Smooth muscle cell (in vitro differentiated cells): ENCODE measurements at regions not wholly inside any gene's neighbourhood (a gene's known extent, or its start where the extent isn't known, plus 50 kb on each side); places are given as distances from the start of the nearest gene placed in this dataset.

Experiments
- DNase-seq: peaks from one replicate; lab custom pipeline; 2025; ENCODE audit not compliant: unreplicated experiment; lab: John Stamatoyannopoulos, UW
- H2AFZ ChIP-seq: fragments of 200-600 bp; sonication (generic); 2 replicates; pipeline ENCODE4 v1.6.0; 2016; ENCODE audit warnings: antibody characterized with exemption, low read depth, mild to moderate bottlenecking
- H3F3A ChIP-seq: fragments of 200-600 bp; sonication (generic); 2 replicates; pipeline ENCODE4 v1.6.0; 2017; ENCODE audit warnings: antibody characterized with exemption, low read depth
- H3K27ac ChIP-seq: fragments of 200-600 bp; sonication (generic); 2 replicates; pipeline ENCODE4 v1.5.1; 2016; ENCODE audit warnings: low read depth, mild to moderate bottlenecking
- H3K27me3 ChIP-seq: fragments of 200-600 bp; sonication (generic); 2 replicates; pipeline ENCODE4 v1.6.1; 2016; ENCODE audit warnings: low read depth, mild to moderate bottlenecking
- H3K36me3 ChIP-seq: fragments of 200-600 bp; sonication (generic); 2 replicates; pipeline ENCODE4 v1.5.1; 2016; ENCODE audit warnings: low read depth
- H3K4me1 ChIP-seq: fragments of 200-600 bp; sonication (generic); 2 replicates; pipeline ENCODE4 v1.5.1; 2016; ENCODE audit warnings: low read depth
- H3K4me2 ChIP-seq: fragments of 200-600 bp; sonication (generic); 2 replicates; pipeline ENCODE4 v1.6.0; 2016; ENCODE audit warnings: mild to moderate bottlenecking
- H3K4me3 ChIP-seq: fragments of 200-600 bp; sonication (generic); 2 replicates; pipeline ENCODE4 v1.5.1; 2016; ENCODE audit warnings: mild to moderate bottlenecking
- H3K79me2 ChIP-seq: fragments of 200-600 bp; sonication (generic); 2 replicates; pipeline ENCODE4 v1.6.0; 2016; ENCODE audit warnings: low read depth, mild to moderate bottlenecking
- H3K9ac ChIP-seq: fragments of 200-600 bp; sonication (generic); 2 replicates; pipeline ENCODE4 v1.6.0; 2016; ENCODE audit warnings: low read depth
- H3K9me3 ChIP-seq: fragments of 200-600 bp; sonication (generic); replicated peaks from 2 replicates; pipeline ENCODE4 v1.5.1; 2016; ENCODE audit warnings: low read depth
- H4K20me1 ChIP-seq: fragments of 200-600 bp; sonication (generic); 2 replicates; pipeline ENCODE4 v1.6.0; 2016; ENCODE audit warnings: low read depth
- CTCF ChIP-seq: fragments of 200-600 bp; sonication (generic); IDR thresholded peaks from 2 replicates; pipeline ENCODE4 v1.5.1; 2017; ENCODE audit warnings: borderline replicate concordance, mild to moderate bottlenecking, antibody characterized with exemption; ENCODE audit not compliant: insufficient read depth, poor library complexity, severe bottlenecking
- WGBS: methylation state at CpG from one replicate; pipeline ENCODE4 v1.1.7; 2016; ENCODE audit warnings: low lambda C conversion rate; 5-methylcytosine and 5-hydroxymethylcytosine counted together

- no peak overlapping the region for H2AFZ ChIP-seq
- no peak overlapping the region for H3K27ac ChIP-seq
- H3K4me2 ChIP-seq: no peak overlapping the region
- no peaks in the 10 kb centered on the region for H3F3A ChIP-seq
- TF ChIP-seq CTCF: no peak
- H4K20me1 ChIP-seq: no peaks in the 10 kb centered on the region
- no peaks in the 10 kb centered on the region for H3K36me3 ChIP-seq
- no peaks in the 10 kb centered on the region for H3K79me2 ChIP-seq
- 88% methylated on average over 4 of the region's 4 CpGs for WGBS
- H3K27me3 ChIP-seq: no peaks in the 10 kb centered on the region
- no peak for DNase-seq
- H3K9ac ChIP-seq: no peak overlapping the region
- H3K4me1 ChIP-seq: no peaks in the 10 kb centered on the region
- H3K4me3 ChIP-seq: no peak overlapping the region
- H3K9me3 ChIP-seq: no peaks in the 10 kb centered on the region
Observed at GRCh38 chr21:40901691-40902090, 54.7 kb upstream of the DSCAM start.

- Histone ChIP-seq H3K27ac (no peak overlapping the region), H3K36me3 (no peaks in the 10 kb centered on the region), H3K9ac (no peak overlapping the region), H2AFZ (no peak overlapping the region), H3K4me3 (no peak overlapping the region), H3K27me3 (no peaks in the 10 kb centered on the region), H3K4me1 (no peaks in the 10 kb centered on the region), H3K9me3 (no peaks in the 10 kb centered on the region), H4K20me1 (no peaks in the 10 kb centered on the region), H3K4me2 (no peak overlapping the region), H3K79me2 (no peaks in the 10 kb centered on the region), H3F3A (no peaks in the 10 kb centered on the region)
- no peak for TF ChIP-seq CTCF
- no peak for DNase-seq
- 84% methylated on average over 3 of the region's 3 CpGs for WGBS
Observed at GRCh38 chr21:40902299-40902698, 55.3 kb upstream of the DSCAM start.

GRCh38 chr21:40902993-40903392 lies 56.0 kb upstream of the DSCAM start:
- 79% methylated on average over 3 of the region's 3 CpGs for WGBS
- H3K4me3 ChIP-seq: no peak overlapping the region
- H3F3A ChIP-seq: no peaks in the 10 kb centered on the region
- no peaks in the 10 kb centered on the region for H3K36me3 ChIP-seq
- H3K9me3 ChIP-seq: no peaks in the 10 kb centered on the region
- H3K27ac ChIP-seq: no peak overlapping the region
- no peaks in the 10 kb centered on the region for H4K20me1 ChIP-seq
- TF ChIP-seq CTCF: no peak
- no peaks in the 10 kb centered on the region for H3K4me1 ChIP-seq
- no peaks in the 10 kb centered on the region for H3K27me3 ChIP-seq
- no peak for DNase-seq
- H3K79me2 ChIP-seq: no peaks in the 10 kb centered on the region
- H2AFZ ChIP-seq: no peak overlapping the region
- no peak overlapping the region for H3K4me2 ChIP-seq
- no peak overlapping the region for H3K9ac ChIP-seq

- TF ChIP-seq CTCF: no peak
- no peaks in the 10 kb centered on the region for H3F3A ChIP-seq
- no peak overlapping the region for H3K4me2 ChIP-seq
- no peaks in the 10 kb centered on the region for H3K9me3 ChIP-seq
- no peak overlapping the region for H3K4me3 ChIP-seq
- WGBS: 87% methylated on average over 3 of the region's 3 CpGs
- no peak overlapping the region for H3K9ac ChIP-seq
- no peak for DNase-seq
- H4K20me1 ChIP-seq: no peaks in the 10 kb centered on the region
- H3K4me1 ChIP-seq: no peaks in the 10 kb centered on the region
- H3K27me3 ChIP-seq: no peaks in the 10 kb centered on the region
- H3K36me3 ChIP-seq: no peaks in the 10 kb centered on the region
- no peak overlapping the region for H3K27ac ChIP-seq
- no peaks in the 10 kb centered on the region for H3K79me2 ChIP-seq
- no peak overlapping the region for H2AFZ ChIP-seq
Observed at GRCh38 chr21:40905251-40905650, 58.3 kb upstream of the DSCAM start.
